Esophagus muscularis mucosa (tissue), 4 donors: ENCODE measurements at regions not wholly inside any gene's neighbourhood (a gene's known extent, or its start where the extent isn't known, plus 50 kb on each side); places are given as distances from the start of the nearest gene placed in this dataset.
A peak's percentile ranks its signal among the peaks of the same experiment; 100 is the strongest.

Experiments
- DNase-seq: peaks from one replicate; pipeline ENCODE4 v3.0.0-alpha.2; 2017; ENCODE audit errors: extremely low spot score
- H3K27ac ChIP-seq, 4 donors: fragments of 200-600 bp; sonication (generic); replicated peaks in 1 of 4; 1 replicate in 3 of 4; 2 replicates in 1 of 4; pipeline ENCODE4 v1.5.1; 2016 to 2019; ENCODE audit warnings: mild to moderate bottlenecking in 1 of 4
- H3K27me3 ChIP-seq, 4 donors: fragments of 200-600 bp; sonication (generic); one replicate each; pipeline versions ENCODE4 v1.5.1 to v1.6.0; 2016 to 2019
- H3K36me3 ChIP-seq, 4 donors: fragments of 200-600 bp; sonication (generic); one replicate each; pipeline ENCODE4 v1.5.1; 2016 to 2019
- H3K4me1 ChIP-seq, 4 donors: fragments of 200-600 bp; sonication (generic); one replicate each; pipeline ENCODE4 v1.5.1; 2016 to 2019
- H3K4me3 ChIP-seq, 4 donors: fragments of 200-600 bp; sonication (generic); 1 replicate in 2 of 4; 2 replicates in 2 of 4; pipeline ENCODE4 v1.5.1; 2016 to 2019; ENCODE audit warnings: mild to moderate bottlenecking in 4 of 4, moderate library complexity in 1 of 4
- H3K9me3 ChIP-seq, 4 donors: fragments of 200-600 bp; sonication (generic); 1 replicate in 3 of 4; 2 replicates in 1 of 4; pipeline ENCODE4 v1.5.1; 2016 to 2019
- CTCF ChIP-seq, 3 experiments: fragments of 200-600 bp in 2 of 3; fragments of 450-650 bp in 1 of 3; sonication (generic) in 2 of 3; IDR thresholded peaks; one replicate each; pipeline ENCODE4 v1.5.1; 2017 to 2019; ENCODE audit warnings: antibody characterized with exemption in 3 of 3, mild to moderate bottlenecking in 2 of 3, moderate library complexity in 1 of 3
- EP300 ChIP-seq: sonication (generic); formaldehyde crosslinking; IDR thresholded peaks from one replicate; pipeline ENCODE4 v1.6.1; 2017; ENCODE audit warnings: antibody characterized with exemption
- POLR2A ChIP-seq: fragments of 450-650 bp; IDR thresholded peaks from one replicate; pipeline ENCODE4 v1.6.1; 2017; ENCODE audit warnings: antibody characterized with exemption, moderate library complexity, mild to moderate bottlenecking, low read depth
- POLR2AphosphoS5 ChIP-seq, 2 donors: sonication (generic); formaldehyde crosslinking; IDR thresholded peaks; one replicate each; pipeline ENCODE4 v1.6.1; 2017; ENCODE audit warnings: antibody characterized with exemption in 2 of 2
- WGBS: methylation state at CpG from one replicate; pipeline ENCODE4 v1.1.5; 2018; 5-methylcytosine and 5-hydroxymethylcytosine counted together
- intact Hi-C: fragments of 100-400 bp; cut with DNase I; formaldehyde crosslinking; loops from one replicate; pipeline ENCODE4 v1.15.1; 2023
- small RNA-seq, 3 donors: library from RNA; depleted of rRNA; stranded (forward); fragments of <200 nt; gene quantifications; one replicate each; pipeline ENCODE3, GENCODE V24; 2016

- Histone ChIP-seq H3K4me1 (peaks cover 10 to 30% (median 20%) of the 10 kb centered on the region in 4 donors), H3K27me3 (no peaks in the 10 kb centered on the region), H3K4me3 (no peak overlapping the region), H3K36me3 (no peaks in the 10 kb centered on the region), H3K9me3 (no peaks in the 10 kb centered on the region), H3K27ac (peak overlapping the region; percentile 18 to 45 (median 32))
- TF ChIP-seq POLR2A: no peak
- WGBS: 80% methylated on average over 9 of the region's 9 CpGs
- intact Hi-C loops: no loop called here
- DNase-seq: no peak
These were observed 64.8 kb upstream of the ZNF462 start for GRCh38 chr9:106798016-106798799.

GRCh38 chr9:106799152-106799551 is 63.8 kb upstream of the ZNF462 start:
- intact Hi-C loops: no loop called here
- WGBS: 43% methylated on average over 4 of the region's 4 CpGs
- Histone ChIP-seq H3K27ac (peak overlapping the region; percentile 18 to 45 (median 34)), H3K4me3 (no peak overlapping the region), H3K4me1 (peaks cover 10 to 30% (median 20%) of the 10 kb centered on the region in 4 donors), H3K27me3 (no peaks in the 10 kb centered on the region), H3K36me3 (no peaks in the 10 kb centered on the region), H3K9me3 (no peaks in the 10 kb centered on the region)
- no peak for DNase-seq
- TF ChIP-seq POLR2A (no peak), POLR2AphosphoS5 (IDR thresholded peaks at IDR 0.05) (peak in 1 of 2 donors; percentile 16)

- no peak for DNase-seq
- intact Hi-C loops: no loop called here
- WGBS: 83% methylated on average over 6 of the region's 6 CpGs
These were observed 62.2 kb upstream of the ZNF462 start for GRCh38 chr9:106800701-106801270.

GRCh38 chr9:106801816-106802215 is 61.1 kb upstream of the ZNF462 start:
- no peak for TF ChIP-seq CTCF (IDR thresholded peaks at IDR 0.05)
- no peak for TF ChIP-seq POLR2AphosphoS5 (IDR thresholded peaks at IDR 0.05)
- no peak for TF ChIP-seq EP300
- Histone ChIP-seq H3K9me3 (no peaks in the 10 kb centered on the region), H3K27me3 (no peaks in the 10 kb centered on the region), H3K27ac (no peak overlapping the region), H3K36me3 (no peaks in the 10 kb centered on the region), H3K4me3 (no peak overlapping the region), H3K4me1 (peaks cover 10 to 30% (median 20%) of the 10 kb centered on the region in 4 donors)
- intact Hi-C loops: no loop called here
- no peak for DNase-seq
- 88% methylated on average over 2 of the region's 2 CpGs for WGBS

More at GRCh38 chr9:106800701-106801270, 62.2 kb upstream of the ZNF462 start:
- Histone ChIP-seq H3K9me3 (no peaks in the 10 kb centered on the region), H3K36me3 (no peaks in the 10 kb centered on the region), H3K27ac (no peak overlapping the region), H3K27me3 (no peaks in the 10 kb centered on the region), H3K4me1 (peaks cover 10 to 30% (median 20%) of the 10 kb centered on the region in 4 donors), H3K4me3 (no peak overlapping the region)
- TF ChIP-seq CTCF (IDR thresholded peaks at IDR 0.05) (no peak), EP300 (no peak), POLR2A (no peak), POLR2AphosphoS5 (IDR thresholded peaks at IDR 0.05) (no peak)

Small RNA genes lying in the stretch of these regions (small RNA-seq; reads per million reads assigned to genes)
- gene MIR8081: 0 reads per million in 3 donors
